CD4-positive, alpha-beta T cell treated with Interleukin-17A for 4 hours (primary cell): ENCODE measurements at regions not wholly inside any gene's neighbourhood (a gene's known extent, or its start where the extent isn't known, plus 50 kb on each side); places are given as distances from the start of the nearest gene placed in this dataset.

Experiments
- DNase-seq: peaks from one replicate; pipeline ENCODE4 v3.0.0-alpha.2; 2020; ENCODE audit warnings: mixed read lengths

DNA sequence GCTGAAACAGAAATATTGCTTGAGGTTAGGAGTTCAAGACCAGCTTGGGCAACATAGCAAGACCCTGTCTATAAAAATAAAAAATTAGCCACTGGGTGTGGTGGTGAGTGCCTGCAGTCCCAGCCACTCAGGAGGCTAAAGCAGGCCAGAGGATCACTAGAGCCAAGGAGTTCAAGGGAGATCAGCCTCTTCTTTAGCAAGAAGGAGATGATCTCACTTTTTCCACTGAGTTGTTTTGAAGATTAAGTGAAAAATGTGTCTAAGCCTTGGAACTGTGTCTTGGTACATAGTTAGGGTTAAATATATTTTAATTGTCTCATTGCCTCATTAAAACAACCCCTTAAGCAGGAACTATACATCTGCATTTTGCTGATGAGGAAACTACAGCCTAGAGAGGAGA, 279.0 kb upstream of the ZFP64 start:
- DNase-seq = no peak

DNA sequence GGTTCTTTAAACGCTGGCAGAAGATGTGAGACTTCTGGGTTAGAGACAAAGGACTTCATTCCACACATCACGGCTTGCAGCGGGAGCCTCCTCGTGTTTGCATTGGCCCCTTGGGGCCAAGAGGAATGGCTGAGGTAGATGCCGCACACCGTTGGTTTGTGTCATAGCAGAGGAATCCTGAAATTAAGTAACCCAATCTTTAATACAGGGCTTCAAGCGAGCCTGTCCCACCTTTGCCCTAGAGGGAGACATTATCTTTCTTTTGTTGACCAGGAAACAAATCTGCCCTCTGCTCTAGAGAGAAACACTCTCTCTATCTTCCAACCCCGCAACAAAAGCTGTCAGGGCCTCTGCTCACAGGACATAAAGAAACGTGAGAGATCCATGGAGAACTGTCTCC, 277.5 kb upstream of the ZFP64 start:
- DNase-seq = no peak

DNA sequence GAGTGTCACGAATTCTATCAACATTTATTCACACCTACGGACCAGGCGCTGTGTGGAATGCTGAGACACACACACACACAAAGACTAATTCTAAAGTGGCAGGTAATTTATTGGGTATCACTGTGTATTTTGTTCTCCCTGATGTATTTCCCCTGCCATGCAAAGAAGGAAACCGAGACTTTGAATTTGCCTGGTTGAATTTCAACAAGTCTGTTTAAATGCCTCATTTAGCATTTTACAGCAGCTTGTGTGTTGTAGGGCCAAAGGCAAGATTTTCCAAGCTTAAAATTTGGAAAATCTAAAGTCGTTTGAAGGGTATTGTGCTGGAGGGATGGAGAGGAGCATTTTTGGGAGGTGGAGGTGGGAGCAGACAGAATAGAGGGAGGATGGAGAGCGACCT, 274.4 kb upstream of the ZFP64 start:
- DNase-seq = no peak

DNA sequence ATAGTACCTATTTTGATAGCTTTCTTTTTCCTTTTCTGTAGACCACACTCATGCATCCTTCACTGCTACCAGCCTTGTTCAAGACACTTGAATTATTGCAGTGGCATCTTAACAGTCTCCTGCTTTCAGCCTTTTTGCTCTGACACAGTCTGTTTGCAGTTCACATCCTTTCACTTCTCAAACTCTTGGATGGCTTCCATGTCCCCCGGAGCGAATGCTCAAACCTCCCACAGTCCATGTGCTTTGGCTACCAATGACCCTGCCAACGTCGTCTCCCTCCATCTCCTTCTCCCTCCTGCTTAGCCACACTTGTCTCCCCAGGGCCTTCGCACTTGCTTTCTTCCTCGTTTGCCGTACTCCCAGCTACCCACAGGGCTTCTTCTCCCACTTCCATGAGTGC, 270.0 kb upstream of the ZFP64 start:
- DNase-seq = no peak

DNA sequence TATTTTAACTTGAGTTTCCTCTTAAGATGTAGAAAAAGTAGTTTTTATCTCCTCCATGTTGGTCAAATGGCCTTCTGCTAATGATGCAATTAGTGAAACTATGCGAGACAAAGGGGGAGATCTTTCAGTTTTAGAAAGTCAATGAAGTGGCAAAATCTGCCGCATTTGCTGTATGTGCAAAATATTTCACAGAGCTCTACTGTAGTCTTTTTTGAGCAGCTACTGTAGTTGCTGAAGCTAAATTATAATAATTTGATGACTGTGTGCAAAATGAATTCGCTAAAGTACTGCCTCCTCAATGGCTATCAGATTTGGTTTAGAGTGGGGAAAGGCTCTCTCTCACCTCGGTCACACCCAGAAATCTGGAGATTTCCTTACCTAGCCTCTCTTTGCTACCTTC, 267.6 kb upstream of the ZFP64 start:
- DNase-seq = no peak

DNA sequence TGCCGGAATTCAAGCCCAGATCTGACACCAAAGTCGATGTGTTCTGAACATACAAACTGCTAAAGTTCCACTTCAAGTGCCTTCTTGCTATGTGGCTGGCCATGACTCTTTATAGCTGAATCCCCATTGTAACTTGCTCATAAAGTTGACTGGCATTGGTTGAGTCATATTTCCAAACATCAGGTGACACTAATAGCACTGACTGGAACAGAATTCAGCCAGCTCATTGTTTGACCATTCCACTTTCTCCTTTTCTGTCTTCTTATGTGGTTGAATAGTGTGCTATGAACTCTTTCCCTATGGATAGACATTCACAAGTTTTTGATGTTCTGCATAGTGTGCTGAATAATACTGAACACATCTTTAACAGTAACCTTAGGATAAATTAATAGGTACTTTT, 266.2 kb upstream of the ZFP64 start:
- no peak for DNase-seq

DNA sequence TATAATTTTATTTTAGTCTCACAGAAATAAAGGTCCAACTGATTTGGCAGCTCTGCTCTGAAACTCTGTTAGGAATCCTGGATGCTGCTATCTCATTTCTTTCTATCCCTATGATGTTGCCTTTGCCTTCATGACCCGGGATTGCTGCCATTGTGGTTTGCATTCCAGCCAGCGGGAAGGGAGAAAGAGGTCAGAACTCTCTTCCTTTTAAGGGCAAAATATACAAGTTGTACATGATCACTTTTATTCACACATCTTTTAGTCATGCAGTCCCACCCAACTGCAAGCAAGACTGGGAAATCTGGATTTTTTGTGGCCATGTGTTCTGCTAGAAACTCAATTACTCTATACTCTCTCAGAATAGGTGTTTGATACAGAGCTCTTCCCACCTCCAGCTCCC, 263.1 kb upstream of the ZFP64 start:
- no peak for DNase-seq

DNA sequence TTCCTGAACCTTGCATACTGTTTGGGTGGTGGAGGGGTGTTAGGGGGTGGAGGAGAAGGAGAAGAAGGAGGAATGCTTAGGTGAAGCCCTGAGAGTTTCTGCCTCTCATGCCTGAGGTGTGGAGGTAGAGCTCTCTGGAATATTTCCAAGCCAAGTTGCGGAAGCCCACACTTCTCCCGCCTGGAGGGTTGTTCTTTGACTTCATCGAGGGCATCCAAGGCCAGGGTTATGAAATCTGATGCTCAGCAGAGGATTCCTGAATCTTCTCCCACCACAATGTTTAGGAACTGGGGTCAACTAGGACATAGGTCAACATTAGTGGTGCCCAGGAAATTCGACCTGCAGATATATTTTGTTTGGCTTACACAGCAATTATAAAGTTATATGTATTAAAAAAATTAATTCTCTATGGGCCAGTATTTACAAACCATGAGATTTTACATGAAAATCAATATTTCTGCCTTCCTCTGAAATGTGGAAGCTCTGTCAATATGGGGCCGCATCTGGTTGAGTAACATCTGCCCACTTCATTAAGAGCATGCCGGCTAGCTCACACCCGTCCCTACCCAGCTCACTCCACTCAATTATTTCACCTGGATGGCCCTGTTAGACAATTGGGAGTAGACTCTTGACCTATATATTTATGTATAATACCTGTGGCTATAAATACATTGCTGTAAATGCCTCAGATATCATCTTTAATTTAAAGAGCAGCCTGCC, 257.1 kb upstream of the ZFP64 start:
- DNase-seq = no peak

DNA sequence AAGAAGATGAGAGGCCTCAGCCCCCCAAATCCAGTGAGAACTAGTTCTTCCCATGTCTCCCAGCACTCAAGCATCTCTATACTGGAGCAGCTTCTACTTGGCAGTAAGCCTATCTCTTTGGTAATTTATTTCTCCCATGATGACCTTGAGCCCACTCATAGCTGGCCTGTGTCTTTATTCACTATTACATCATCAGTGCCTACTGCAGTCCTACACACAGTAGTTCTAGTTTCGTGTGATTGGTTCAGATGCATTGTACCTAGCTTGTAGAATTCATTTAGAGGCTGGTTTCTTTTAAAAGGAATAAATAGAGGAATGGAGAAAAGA, 255.6 kb upstream of the ZFP64 start:
- DNase-seq = no peak

DNA sequence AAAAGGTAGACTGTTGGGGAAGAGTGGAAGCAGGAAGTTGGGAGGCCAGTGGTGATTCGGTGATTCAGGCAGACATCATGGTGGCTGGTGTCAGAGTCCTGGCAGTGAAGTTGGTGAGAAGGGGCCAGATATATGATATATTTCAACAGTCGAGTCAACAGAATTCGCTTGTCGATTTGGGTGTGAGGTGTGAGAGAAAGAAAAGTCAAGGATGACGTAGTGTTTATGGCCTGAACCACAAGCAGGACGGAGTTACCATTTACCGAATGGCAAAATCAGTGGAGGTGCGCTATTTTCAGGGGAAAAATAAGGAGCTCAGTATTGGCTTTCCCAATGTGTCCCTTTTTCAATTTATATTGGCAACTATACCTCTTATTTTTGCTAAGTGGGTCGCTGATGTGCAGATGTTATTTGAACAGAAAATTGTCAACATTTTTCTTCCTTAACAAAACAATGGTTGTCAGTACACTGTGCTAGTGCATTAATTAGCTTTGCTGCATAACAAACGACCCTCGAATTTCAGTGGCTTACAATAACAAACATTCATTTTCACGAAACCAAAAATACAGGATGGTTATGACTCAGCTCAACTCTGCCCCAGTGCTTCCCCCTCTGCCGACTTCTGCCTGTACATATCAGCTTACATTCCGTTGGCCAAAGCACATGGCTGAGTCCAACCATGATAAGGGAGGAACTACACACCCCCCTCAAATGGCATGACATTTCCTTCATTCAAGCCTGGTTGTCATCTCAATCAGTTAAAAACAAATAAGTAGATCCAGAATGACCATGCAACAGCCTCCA, 255.0 kb upstream of the ZFP64 start:
- no peak for DNase-seq

DNA sequence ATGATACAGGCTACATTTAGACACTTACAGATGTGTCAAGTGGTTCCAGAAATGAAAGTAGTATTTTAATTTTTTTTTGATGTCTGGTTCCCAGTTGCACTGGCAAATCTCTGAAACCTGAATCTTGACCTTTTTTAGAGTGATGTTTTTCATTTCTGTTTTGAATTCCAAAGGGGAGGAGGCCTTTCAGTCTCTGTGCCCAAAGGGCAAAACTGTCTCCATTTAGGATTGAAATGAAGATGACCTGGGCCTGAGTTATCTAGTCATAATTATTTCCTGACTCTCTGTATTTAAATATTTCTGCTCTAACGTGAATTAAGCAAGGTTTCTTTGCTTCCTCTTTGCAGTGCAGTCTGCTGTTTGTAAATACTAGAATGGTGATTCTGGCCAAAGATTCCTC, 252.9 kb upstream of the ZFP64 start:
- no peak for DNase-seq

DNA sequence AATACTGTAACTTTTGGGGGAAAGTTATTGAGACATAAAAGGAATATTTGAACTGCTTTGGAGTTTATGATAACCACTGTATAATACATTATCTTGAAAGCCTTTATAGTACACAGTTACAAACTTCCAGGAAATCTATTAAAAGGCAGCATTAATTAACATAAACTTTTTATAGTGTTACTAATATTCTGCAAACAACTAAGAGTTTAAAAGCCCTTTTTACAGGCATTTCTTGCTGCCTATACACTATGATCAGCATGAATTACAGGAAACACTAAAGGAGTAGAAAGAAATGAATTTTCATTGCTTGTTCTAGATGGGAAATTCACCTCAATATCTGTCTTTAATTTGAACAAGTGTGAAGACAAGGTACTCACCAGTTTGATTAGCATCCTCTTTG, 252.3 kb upstream of the ZFP64 start:
- no peak for DNase-seq

DNA sequence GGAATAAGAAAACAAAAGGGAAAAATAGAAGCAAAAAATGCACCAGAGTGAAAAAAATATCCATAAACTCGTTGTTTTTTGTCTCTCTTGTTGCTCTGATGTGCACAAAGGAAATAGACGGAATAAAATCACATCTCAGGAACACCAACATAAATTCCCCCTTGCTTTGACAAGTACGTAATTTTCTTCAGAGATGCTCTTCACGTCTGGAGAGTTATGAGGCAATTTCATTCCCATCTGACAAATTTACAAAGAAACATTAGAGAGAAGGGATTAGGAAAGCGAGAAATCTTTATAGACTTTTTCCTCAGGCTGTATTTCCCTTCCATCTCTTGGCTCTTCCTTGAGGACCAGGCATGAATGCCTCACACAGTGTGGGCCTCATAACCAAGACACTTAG, 250.1 kb upstream of the ZFP64 start:
- DNase-seq = no peak

DNA sequence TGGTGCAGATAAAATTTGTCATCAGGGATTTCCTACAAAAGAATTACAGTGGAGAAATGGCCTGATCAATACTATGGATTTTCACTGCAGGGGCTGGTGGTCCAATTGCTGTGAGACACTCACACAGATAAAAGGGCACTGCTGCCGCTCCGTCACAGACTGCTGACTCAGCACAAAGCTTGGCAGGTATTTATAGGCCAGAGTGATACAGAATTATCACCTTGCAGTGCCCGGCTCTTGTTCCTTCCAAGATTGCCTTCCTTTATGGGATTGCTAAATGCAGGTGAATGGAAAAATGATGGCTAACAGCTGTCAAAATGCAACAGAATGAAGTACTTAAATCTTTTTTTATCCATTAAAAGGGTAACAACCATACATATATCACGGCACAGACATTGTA, 247.8 kb upstream of the ZFP64 start:
- no peak for DNase-seq

DNA sequence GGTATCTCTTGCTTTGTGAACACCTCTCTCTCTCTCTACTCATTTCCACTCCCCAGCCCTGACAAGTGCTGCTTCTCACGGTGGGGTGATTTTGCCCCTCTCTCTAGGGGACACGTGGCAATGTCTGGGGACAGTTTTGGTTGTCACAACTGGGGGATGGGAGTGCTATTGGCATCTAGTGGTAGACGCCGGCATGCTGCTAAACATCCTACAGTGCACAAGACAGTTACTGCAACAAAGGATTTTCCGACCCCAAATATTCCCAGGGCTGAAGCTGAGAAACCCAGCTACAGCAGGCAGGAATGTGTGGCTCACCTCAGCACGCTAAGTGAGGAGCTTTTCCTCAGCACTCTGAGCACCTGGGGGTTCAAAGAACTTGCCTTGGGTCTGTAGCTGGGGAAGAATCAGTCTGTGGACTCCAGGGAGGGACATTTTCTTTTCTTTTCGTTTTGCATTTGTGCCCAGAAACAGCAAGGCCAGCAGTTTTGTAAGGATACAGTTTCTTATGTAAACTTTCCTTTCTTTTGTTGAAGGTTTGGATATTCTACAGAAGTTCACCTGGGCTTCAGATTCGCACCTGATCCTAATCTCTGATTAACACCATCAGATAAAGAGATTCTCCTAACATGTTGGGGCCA, 246.9 kb upstream of the ZFP64 start:
- peak; percentile 48 for DNase-seq

DNA sequence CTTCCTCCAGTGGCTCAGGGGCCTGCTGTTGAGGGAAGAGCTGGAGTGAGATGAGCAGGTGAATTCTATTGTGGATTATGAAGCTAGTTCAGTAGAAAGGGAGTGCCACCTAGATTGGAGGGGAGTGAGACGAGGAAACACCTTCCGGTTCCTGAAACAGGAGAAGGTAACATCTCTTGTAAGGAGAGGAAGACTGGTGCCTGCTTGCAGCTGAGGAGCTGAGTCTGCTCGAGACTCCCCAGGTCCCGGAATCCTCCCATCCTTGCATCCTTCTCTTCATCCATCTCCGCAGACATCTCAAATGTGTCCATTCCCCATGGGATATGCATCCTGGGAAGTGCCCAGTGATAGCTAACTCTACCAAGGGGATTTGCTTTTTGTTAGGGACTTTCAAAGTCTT, 242.9 kb upstream of the ZFP64 start:
- DNase-seq = no peak

DNA sequence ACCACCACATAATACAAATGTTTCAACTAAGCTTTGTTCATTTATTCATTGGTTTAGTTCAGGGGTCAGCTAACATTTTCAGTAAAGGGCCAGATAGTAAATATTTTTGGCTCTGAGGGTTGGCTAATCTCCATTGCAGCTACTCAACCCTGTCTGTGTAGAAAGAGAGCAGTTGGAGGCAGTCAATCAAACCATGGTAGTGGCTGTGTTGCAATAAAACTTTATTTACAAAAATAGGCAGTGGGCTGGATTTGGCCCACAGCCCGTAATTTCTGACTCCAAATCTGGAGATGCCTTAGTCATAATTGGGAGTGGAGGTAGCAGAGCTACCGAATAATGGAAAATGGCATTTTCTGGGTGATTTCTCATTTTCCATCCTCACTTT, 242.5 kb upstream of the ZFP64 start:
- DNase-seq = no peak

DNA sequence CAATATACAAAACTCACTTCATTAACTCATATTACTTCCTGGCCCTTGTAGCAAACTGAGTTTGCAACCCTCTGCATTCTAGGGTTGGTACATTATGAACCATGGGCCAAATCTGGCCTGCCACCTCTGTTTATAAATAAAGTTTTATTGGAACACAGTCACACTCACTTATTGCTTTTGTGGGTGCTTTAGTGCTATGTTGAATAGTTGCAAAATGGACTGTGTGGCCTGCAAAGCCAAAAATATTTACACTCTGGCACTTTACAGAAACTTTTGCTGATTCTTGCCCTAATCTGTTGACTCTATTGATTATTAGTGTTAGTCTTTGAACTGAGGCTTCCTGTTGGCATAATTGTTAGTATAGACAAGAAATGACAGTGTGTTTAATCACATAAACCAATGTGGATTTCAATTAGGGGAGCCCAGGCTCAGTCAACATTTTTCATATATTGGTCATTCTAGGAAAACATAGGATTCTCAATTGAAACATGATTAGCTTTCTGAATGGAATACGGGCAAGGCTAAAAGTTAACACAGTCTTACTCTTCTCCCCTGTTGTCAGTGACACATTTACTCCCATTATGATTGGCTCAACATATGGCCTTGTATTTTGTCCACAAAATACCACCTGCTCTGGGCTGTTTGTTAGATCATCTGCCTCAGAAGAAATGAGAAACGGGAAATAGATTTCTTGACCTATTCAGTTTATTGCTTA, 241.9 kb upstream of the ZFP64 start:
- no peak for DNase-seq

DNA sequence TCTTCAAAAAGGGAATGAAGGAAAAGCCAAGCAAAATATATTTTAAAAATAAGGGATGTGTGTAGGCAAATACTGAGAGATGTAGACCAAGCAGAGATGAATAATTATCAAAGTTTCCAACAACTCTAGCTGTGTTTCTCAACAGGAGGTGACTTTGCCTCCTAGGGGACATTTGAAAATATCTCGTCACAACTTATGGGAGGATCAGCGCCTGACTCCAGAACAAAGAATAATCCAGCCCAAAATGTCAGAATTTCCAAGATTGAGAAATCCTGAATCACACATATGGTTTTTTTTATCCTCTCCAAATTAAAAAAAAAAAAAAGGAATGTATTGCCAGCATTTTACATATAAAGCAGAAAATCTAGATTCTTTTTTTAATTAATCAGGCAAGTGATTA, 241.2 kb upstream of the ZFP64 start:
- no peak for DNase-seq

DNA sequence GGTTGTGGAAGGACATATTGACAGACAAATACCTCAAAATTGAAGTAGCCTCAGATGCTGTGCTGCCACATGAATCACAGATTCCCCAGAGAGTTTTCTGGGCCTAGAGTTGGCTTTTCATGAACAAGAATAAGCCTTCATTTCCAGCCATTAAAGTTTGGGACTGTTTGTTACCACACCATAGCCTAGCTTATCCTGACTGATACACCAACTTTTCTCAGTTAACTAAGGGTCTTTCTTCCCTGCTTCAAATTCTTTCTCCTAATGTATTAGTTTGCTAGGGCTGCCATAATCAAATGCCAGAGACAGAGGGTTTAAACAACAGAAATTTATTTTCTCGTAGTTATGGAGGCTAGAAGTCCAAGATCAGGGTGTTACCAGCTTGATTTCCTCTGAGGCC, 237.4 kb upstream of the ZFP64 start:
- DNase-seq = no peak

DNA sequence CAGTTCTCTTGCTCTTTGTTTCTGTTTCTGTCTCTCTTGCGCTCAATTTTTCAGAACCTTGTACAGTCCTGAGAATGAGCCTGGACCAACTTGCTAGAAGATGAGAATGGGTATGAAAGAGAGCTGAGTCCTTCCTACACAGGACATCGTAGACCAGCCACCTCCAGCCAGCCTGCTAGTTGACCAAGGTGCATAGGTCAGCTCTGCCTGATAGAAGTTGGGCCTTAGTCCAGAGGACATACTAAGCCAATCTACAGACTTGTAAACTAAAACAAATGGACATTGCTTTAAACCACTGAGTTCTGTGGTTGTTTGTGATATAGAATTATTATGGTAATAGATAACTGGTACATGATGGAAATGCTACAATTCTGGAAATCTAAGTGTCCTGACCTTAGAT, 236.4 kb upstream of the ZFP64 start:
- no peak for DNase-seq

DNA sequence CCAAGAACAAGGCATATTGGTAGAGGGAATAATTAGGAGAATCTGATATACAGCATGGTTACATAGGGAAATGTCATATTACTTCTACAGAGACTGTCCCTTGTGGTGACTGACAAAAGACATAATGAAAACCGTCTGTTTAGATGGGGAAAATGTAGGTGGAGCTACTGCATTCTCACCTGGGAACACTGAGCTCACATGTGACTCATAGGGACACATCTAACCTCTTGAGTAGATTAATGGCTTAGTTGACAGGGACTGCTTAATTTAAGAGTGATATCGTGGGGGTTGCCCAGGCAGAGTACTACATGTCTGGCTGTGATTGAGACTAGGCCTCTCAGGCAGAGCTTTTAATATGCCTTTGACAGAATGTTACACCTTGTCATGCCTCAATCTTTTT, 235.3 kb upstream of the ZFP64 start:
- DNase-seq = no peak

DNA sequence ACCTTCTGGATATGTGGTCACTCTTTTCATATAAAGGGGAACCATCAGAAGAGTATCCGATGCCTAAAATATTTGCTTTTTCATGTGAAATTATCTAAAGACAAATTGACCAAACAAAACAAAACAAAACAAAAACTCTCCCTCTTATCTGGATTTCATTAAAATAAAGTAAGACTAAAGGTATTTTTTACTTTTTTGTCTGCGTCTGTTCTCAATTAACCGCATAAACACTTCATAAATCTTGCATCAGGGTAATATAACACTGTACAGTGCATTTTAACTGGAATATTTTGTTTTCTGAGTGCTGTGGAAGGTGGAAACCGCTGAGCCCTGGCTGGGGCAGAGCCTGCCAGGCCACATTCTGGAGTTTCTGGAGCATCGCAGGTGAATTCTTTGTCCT, 234.1 kb upstream of the ZFP64 start:
- no peak for DNase-seq

DNA sequence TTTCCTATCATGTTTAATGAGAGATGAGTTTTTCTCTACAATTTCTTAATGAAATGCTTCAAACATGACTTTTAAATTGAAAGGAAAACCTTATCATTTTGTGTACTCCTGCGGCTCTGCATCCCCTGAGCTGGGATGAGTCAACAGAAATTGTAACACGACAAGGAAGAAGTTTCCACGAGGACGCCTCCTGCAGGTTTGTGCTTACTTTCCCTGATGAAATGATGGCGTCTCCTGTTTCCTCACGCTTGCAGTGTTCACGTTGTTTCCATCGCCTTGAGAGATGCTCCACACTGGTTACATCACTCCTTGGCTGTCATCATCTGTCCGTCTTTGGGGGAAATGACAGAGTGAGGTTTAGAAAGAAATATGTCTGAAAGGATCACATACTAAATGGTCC, 233.7 kb upstream of the ZFP64 start:
- DNase-seq = no peak
